Fibroblast of peridontal ligament (primary cell): ENCODE measurements at regions not wholly inside any gene's neighbourhood (a gene's known extent, or its start where the extent isn't known, plus 50 kb on each side); places are given as distances from the start of the nearest gene placed in this dataset.

Experiments
- DNase-seq: peaks from one replicate; pipeline ENCODE4 v3.0.0-alpha.2; 2010; ENCODE audit errors: extremely low read depth

DNA sequence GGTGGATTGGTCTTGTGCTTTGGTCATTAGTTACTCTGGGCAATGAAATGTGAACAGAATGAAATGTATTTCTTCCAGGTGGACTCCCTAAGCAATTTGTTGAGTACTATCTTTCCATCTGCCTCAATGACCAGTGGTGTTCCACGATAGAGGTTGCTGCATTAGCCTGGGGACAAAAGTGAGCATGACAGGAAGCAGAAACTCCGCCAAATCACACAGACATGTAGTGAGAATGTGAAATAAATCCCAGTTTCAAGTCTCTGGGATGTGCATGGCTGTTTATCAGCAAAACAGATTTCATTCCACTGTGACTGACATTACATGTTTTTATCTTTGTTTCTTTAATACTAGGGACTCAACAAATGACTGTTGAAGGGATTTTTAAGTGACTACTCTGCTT is 63.3 kb upstream of the DCBLD2 start:
- DNase-seq = no peak

- no peak for DNase-seq
Observed at GRCh38 chr3:98963546-98963945, 62.1 kb upstream of the DCBLD2 start.

DNA sequence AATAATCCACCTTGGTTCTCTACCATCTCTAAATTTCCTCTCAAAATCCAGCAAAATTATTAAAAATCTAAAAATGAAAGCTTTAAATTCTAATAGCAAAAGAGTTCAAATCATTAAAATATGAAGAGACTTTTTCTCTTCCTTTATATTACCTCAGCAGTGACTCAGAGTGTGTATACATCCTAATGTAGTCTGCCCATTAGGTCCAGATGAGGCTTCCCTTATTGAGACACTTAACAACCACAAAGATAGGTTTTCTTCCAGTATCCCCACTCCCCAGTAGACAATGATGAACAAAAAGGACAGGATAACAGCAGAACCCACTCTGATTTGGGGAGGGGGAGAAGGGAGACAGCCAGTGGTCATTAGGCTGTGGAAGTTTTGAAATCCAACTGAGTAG is 61.5 kb upstream of the DCBLD2 start:
- DNase-seq = no peak

DNA sequence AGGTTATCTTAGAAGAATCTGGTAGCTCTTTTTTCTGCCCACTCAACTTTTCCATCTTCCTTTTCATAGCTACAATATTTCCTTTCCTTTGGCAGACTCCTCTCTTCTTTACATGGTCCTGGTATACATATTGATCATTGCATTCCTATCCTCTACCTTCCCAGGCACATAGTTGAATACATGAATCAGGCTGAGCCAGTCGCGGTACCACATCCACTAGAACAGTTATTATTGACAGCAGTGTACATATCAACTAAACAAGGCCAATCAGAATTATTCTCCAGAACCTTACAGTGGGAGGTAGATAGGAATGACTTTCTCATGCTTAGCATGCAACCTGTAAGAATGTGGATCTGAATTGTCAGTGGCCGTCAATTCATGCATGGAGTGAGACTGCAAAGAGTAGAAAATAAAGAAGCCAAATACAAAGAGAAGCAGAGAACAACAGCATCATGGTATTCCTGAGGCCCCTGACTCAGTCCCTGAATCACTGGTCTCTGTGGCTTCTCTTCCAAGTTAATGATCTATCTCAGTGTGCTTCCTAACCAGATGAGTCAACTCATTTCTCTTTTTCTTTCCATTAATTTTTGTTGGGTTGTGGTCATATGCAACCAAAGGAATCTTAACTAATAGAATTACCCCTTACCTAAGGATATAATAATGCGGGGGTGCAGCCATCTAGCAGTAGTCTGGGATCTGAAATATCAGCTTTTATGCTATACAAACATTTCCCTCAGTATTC is 60.9 kb upstream of the DCBLD2 start:
- DNase-seq = peak; percentile 76

DNA sequence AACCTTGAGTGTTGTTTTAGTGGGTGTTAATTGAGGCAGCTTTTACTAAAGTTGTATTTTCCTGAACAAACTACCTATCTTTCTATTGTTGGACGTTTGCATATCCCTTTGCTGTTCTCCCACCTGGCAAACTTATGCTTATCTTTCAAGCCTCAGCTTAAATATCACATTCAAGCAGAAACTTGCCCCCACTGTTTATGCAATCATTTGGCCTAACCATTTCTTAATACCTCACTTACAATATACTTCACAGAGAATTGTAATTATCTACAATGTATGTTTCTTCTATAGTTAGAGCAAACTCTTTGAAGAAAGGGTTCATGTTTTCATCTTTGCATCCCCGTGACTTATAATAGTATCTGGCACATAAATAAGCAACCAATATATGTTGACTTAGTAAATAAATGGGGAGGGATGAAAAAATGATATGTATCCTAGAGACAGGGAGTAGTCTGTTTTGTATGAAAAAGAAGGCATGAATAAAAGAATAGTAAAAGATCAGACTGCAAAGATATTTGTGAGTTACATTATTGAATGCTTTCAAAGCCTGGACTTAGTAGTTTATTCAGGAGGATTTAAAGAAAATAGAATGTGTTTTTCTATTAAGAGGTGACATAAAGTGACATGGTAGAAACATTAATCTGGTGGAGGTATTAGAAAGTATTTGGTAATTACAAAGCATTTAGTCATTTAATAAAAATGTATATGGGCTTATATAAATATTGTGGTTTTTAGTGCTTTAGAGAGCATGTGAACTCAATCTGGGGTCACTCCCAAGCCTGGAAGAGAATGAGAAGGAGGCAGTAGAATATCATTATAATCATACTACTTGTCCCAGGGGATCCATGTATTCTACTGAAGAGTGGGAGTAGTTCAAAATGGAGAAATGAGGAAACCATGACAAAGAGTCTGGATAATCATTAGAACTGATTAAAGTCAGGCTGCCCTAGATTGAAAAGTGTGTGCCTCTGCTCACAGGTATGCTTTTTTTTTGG is 60.0 kb upstream of the DCBLD2 start:
- DNase-seq = peak; percentile 87

GRCh38 chr3:98957681-98958080 is 56.2 kb upstream of the DCBLD2 start:
- DNase-seq = no peak

GRCh38 chr3:98956008-98956407 is 54.5 kb upstream of the DCBLD2 start:
- DNase-seq = no peak

DNA sequence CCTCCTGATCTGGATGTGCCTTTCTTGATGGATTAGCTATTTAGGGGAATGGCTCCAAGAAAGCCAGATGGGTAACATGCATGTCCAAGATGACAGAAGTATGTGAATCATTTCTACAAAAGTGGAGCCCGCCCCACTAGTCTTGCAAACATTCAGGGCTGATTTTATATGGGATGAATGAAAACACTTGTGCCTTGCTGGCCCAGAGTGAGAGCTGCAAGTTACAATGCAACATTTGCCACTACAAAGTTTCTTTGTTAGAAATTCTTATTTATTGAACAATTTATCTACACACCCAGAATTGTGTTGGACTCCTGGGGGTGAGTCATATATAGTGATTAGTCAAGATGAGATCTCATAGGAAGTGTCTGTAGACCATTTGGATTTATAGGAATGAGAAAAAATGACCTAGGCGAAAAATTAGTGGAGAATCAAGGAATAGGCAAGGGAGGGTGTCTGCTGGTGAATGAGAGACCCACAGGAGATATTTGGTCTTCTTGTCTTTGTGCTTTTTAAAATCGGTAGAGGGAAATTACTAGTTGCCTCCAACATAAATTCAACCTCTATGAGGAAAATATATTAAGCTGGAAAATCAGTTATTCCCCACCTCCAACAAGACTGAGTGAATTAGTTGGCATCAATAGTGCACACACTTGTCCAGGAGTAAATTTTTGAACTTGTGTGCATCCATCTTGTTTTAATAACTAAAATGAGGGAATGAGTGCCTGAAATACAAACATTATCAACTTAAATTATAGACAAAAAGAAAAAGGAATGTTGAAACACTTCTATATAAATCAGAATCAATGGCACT is 53.5 kb upstream of the DCBLD2 start:
- peak; percentile 70 for DNase-seq

GRCh38 chr3:98954242-98954641 is 52.7 kb upstream of the DCBLD2 start:
- DNase-seq = peak; percentile 51

DNA sequence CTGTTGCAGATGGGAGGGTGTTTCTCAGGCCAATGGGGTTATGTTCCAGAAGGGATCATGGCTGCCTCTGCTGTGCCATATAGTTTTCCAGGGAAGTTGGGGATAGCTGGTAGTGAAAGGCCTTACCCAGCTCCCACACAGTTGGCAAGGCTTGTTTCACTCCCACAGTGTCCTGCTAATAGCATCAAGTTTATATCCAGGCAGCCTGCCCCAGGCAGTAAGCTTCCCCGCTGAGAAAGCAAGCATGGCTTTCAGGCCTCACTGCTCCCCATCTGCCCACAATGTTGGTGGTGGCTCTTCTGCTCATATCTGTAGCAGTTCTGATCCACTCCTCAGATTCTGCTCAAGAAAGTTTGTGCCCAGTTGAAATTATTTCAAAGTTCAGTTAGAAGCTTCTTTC is 50.9 kb upstream of the DCBLD2 start:
- DNase-seq = no peak
